HG03108 (cell line): ENCODE measurements at regions not wholly inside any gene's neighbourhood (a gene's known extent, or its start where the extent isn't known, plus 50 kb on each side); places are given as distances from the start of the nearest gene placed in this dataset.

Experiments used
- ATAC-seq: cut with Tn5 transposase; IDR thresholded peaks from one replicate; pipeline ENCODE4 v1.9.1; 2021; ENCODE audit warnings: moderate library complexity; ENCODE audit not compliant: unreplicated experiment

GRCh38 chr5:8606231-8606630 is 737.3 kb downstream of the MTRR start:
- no peak for ATAC-seq

- ATAC-seq: no peak
Observed at GRCh38 chr5:8611067-8611466, 742.1 kb downstream of the MTRR start.

GRCh38 chr5:8613078-8613685 is 744.2 kb downstream of the MTRR start:
- ATAC-seq: no peak

GRCh38 chr5:8615142-8615858 is 746.4 kb downstream of the MTRR start:
- no peak for ATAC-seq

GRCh38 chr5:8628521-8628920 is 759.6 kb downstream of the MTRR start:
- no peak for ATAC-seq

- no peak for ATAC-seq
Observed at GRCh38 chr5:8633259-8633658, 764.3 kb downstream of the MTRR start.

GRCh38 chr5:8633696-8634095 is 764.7 kb downstream of the MTRR start:
- ATAC-seq: no peak

- ATAC-seq: no peak
Observed at GRCh38 chr5:8634219-8634618, 765.3 kb downstream of the MTRR start.

- ATAC-seq: no peak
Observed at GRCh38 chr5:8641786-8642505, 773.0 kb downstream of the MTRR start.

- no peak for ATAC-seq
Observed at GRCh38 chr5:8644377-8644776, 775.4 kb downstream of the MTRR start.

- no peak for ATAC-seq
Observed at GRCh38 chr5:8647111-8647510, 778.2 kb downstream of the MTRR start.

- ATAC-seq: no peak
Observed at GRCh38 chr5:8650186-8650585, 781.2 kb downstream of the MTRR start.

GRCh38 chr5:8660133-8660893 is 791.4 kb downstream of the MTRR start:
- no peak for ATAC-seq

- no peak for ATAC-seq
Observed at GRCh38 chr5:8663374-8663773, 794.4 kb downstream of the MTRR start.

GRCh38 chr5:8675182-8675581 is 806.2 kb downstream of the MTRR start:
- no peak for ATAC-seq

- no peak for ATAC-seq
Observed at GRCh38 chr5:8676695-8677094, 807.7 kb downstream of the MTRR start.

- no peak for ATAC-seq
Observed at GRCh38 chr5:8682381-8682780, 813.4 kb downstream of the MTRR start.

GRCh38 chr5:8683496-8683895 is 814.5 kb downstream of the MTRR start:
- no peak for ATAC-seq

- no peak for ATAC-seq
Observed at GRCh38 chr5:8685704-8686103, 816.8 kb downstream of the MTRR start.

- no peak for ATAC-seq
Observed at GRCh38 chr5:8686707-8687106, 817.8 kb downstream of the MTRR start.

GRCh38 chr5:8689773-8690172 is 820.8 kb downstream of the MTRR start:
- no peak for ATAC-seq
